ENCODE measurements at regions not wholly inside any gene's neighbourhood (a gene's known extent, or its start where the extent isn't known, plus 50 kb on each side); places are given as distances from the start of the nearest gene placed in this dataset.

GRCh38 chr14:71362920-71363584 is 455.8 kb downstream of the PCNX1 start:
- peaks cover 19% of the 10 kb centered on the region for H3K4me1 ChIP-seq (ENCODE audit: insufficient read depth, low read length)

GRCh38 chr14:71363946-71364925 is 457.0 kb downstream of the PCNX1 start:
- no peaks in the 10 kb centered on the region for H3K9me3 ChIP-seq (ENCODE audit: insufficient read depth, low read depth, low read length)
- no peak overlapping the region for H3K9ac ChIP-seq (ENCODE audit: low read depth, low read length)
- no peaks in the 10 kb centered on the region for H3K27me3 ChIP-seq (ENCODE audit: insufficient read depth, low read length)
- H3K4me3 ChIP-seq (ENCODE audit: low read length): no peak overlapping the region
- peaks cover 19% of the 10 kb centered on the region for H3K4me1 ChIP-seq (ENCODE audit: insufficient read depth, low read length)
- H3K27ac ChIP-seq (ENCODE audit: low read depth, low read length): no peak overlapping the region
- no peaks in the 10 kb centered on the region for H3K36me3 ChIP-seq (ENCODE audit: insufficient read depth, low read length)
- 94% methylated on average over 5 of the region's 8 CpGs for WGBS

More at GRCh38 chr14:71362920-71363584, 455.8 kb downstream of the PCNX1 start:
- H3K27ac ChIP-seq (ENCODE audit: low read depth, low read length): no peak overlapping the region
- no peaks in the 10 kb centered on the region for H3K27me3 ChIP-seq (ENCODE audit: insufficient read depth, low read length)
- H3K36me3 ChIP-seq (ENCODE audit: insufficient read depth, low read length): no peaks in the 10 kb centered on the region
- WGBS: 100% methylated on average over 2 of the region's 3 CpGs
- no peak overlapping the region for H3K4me3 ChIP-seq (ENCODE audit: low read length)
- no peaks in the 10 kb centered on the region for H3K9me3 ChIP-seq (ENCODE audit: insufficient read depth, low read depth, low read length)
- no peak overlapping the region for H3K9ac ChIP-seq (ENCODE audit: low read depth, low read length)

DNA sequence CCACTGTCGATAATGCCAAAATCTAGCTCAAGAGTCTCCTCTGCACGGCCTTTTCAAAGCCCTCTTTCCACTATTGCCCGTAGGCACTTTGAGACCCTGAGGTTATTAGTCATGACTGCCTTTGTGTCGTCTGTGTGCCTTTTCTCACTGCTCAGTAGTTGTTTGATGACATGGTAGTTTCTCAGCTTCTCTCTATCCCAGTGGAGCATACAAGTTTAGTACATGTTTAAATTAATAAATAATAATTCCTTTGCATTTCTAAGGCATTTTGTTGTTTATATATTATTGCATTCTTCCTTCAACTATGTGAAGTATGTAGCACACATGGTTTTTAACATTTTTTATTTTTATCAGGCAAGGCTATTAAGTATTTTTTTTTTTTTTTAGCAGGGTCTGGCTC is 458.1 kb downstream of the PCNX1 start:
- no peaks in the 10 kb centered on the region for H3K9me3 ChIP-seq (ENCODE audit: insufficient read depth, low read depth, low read length)
- no peaks in the 10 kb centered on the region for H3K27me3 ChIP-seq (ENCODE audit: insufficient read depth, low read length)
- no peaks in the 10 kb centered on the region for H3K36me3 ChIP-seq (ENCODE audit: insufficient read depth, low read length)
- no peak overlapping the region for H3K4me3 ChIP-seq (ENCODE audit: low read length)
- peaks cover 19% of the 10 kb centered on the region for H3K4me1 ChIP-seq (ENCODE audit: insufficient read depth, low read length)
- WGBS: 90% methylated on average over 4 of the region's 4 CpGs
- H3K27ac ChIP-seq (ENCODE audit: low read depth, low read length): no peak overlapping the region
- H3K9ac ChIP-seq (ENCODE audit: low read depth, low read length): no peak overlapping the region

DNA sequence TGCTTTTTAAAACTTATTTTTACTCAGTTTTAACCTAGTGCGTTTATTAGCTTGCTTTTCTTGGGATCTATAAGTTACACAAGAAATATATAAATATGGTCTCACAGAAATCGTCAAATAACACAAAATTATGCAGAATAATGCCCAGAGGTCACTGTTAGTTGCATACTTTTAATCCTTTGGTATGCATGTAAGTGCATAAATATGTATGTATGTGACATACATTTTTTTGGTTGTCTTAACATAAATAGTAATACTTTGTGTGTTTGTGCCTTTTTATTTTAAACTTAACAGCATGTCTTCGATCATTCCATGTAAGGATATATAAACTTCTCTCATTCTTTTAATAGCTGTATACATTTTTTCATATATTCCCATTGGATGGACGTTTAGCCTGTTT is 459.6 kb downstream of the PCNX1 start:
- WGBS: 93% methylated on average over 3 of the region's 4 CpGs
- Histone ChIP-seq H3K9me3 (ENCODE audit: insufficient read depth, low read depth, low read length) (no peaks in the 10 kb centered on the region), H3K9ac (ENCODE audit: low read depth, low read length) (no peak overlapping the region), H3K27ac (ENCODE audit: low read depth, low read length) (no peak overlapping the region), H3K4me3 (ENCODE audit: low read length) (no peak overlapping the region), H3K27me3 (ENCODE audit: insufficient read depth, low read length) (no peaks in the 10 kb centered on the region), H3K4me1 (ENCODE audit: insufficient read depth, low read length) (peaks cover 17% of the 10 kb centered on the region), H3K36me3 (ENCODE audit: insufficient read depth, low read length) (no peaks in the 10 kb centered on the region)

DNA sequence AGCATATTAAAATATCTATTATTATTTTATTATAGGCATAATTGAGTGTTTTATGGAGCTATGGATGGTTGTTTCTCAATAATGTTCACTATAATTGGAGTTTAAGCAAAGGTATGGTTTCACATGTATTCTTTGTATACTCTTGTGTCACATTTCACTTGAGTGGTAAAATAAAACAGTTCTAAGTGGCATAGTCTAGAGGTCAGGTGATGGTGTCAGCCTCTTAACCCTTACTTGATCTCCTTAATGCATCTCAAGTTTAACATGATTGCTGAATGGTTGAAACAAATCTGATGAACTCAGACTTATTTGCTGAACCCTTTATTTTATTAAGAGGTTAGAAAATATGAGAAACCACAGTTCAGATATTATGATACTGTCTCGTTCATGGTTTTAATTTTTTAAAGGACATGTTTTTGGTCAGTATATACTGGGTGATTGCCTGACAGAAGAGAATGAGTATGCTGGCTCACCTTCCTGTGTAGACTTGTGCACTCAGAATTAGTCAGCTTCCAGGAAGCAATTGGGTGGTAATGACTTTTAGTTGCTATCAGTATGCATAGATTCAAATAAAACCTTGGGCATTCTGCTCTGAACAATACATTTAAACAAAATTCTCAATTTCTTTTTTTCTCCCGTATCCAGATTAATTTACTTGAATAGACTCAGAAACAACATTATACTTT is 464.6 kb downstream of the PCNX1 start:
- no peaks in the 10 kb centered on the region for H3K27me3 ChIP-seq (ENCODE audit: insufficient read depth, low read length)
- H3K27ac ChIP-seq (ENCODE audit: low read depth, low read length): no peak overlapping the region
- H3K9ac ChIP-seq (ENCODE audit: low read depth, low read length): no peak overlapping the region
- no peak overlapping the region for H3K4me3 ChIP-seq (ENCODE audit: low read length)
- peaks cover 3% of the 10 kb centered on the region; the same call in 1 of the 2 replicates for H3K36me3 ChIP-seq (ENCODE audit: insufficient read depth, low read length)
- H3K9me3 ChIP-seq (ENCODE audit: insufficient read depth, low read depth, low read length): peaks cover 16% of the 10 kb centered on the region
- 94% methylated on average over 2 of the region's 2 CpGs for WGBS
- H3K4me1 ChIP-seq (ENCODE audit: insufficient read depth, low read length): peaks cover 12% of the 10 kb centered on the region; the same call in 1 of the 2 replicates

- peaks cover 16% of the 10 kb centered on the region for H3K9me3 ChIP-seq (ENCODE audit: insufficient read depth, low read depth, low read length)
- peaks cover 3% of the 10 kb centered on the region; the same call in 1 of the 2 replicates for H3K36me3 ChIP-seq (ENCODE audit: insufficient read depth, low read length)
- no peak overlapping the region for H3K27ac ChIP-seq (ENCODE audit: low read depth, low read length)
- no peaks in the 10 kb centered on the region for H3K27me3 ChIP-seq (ENCODE audit: insufficient read depth, low read length)
- H3K9ac ChIP-seq (ENCODE audit: low read depth, low read length): no peak overlapping the region
- no peak overlapping the region for H3K4me3 ChIP-seq (ENCODE audit: low read length)
- WGBS: 87% methylated on average over 3 of the region's 4 CpGs
- H3K4me1 ChIP-seq (ENCODE audit: insufficient read depth, low read length): peaks cover 12% of the 10 kb centered on the region; the same call in 1 of the 2 replicates
Measured at GRCh38 chr14:71372411-71372838, 465.2 kb downstream of the PCNX1 start.

DNA sequence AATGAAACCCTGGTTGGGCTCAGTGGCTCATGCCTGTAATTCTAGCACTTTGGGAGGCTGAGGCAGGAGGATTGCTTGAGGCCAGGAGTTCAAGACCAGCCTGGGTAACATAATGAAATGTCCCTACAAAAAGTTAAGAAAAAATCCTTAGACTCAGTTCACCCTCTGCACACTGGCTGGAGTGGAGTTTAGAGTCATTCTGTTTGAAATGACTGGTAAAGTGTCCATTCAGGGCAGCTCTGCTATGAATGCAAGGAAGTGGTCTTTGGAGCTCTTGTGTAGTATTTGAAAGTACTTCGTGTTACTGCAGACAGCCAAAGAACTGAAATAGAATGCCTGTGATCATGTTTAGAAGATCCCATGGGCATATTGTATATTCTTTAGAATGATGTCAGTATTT is 466.5 kb downstream of the PCNX1 start:
- peaks cover 3% of the 10 kb centered on the region; the same call in 1 of the 2 replicates for H3K36me3 ChIP-seq (ENCODE audit: insufficient read depth, low read length)
- H3K27me3 ChIP-seq (ENCODE audit: insufficient read depth, low read length): no peaks in the 10 kb centered on the region
- 85% methylated on average over 1 of the region's 1 CpG for WGBS
- H3K4me3 ChIP-seq (ENCODE audit: low read length): no peak overlapping the region
- peaks cover 20% of the 10 kb centered on the region for H3K9me3 ChIP-seq (ENCODE audit: insufficient read depth, low read depth, low read length)
- no peak overlapping the region for H3K27ac ChIP-seq (ENCODE audit: low read depth, low read length)
- no peak overlapping the region for H3K9ac ChIP-seq (ENCODE audit: low read depth, low read length)
- H3K4me1 ChIP-seq (ENCODE audit: insufficient read depth, low read length): peaks cover 12% of the 10 kb centered on the region; the same call in 1 of the 2 replicates

DNA sequence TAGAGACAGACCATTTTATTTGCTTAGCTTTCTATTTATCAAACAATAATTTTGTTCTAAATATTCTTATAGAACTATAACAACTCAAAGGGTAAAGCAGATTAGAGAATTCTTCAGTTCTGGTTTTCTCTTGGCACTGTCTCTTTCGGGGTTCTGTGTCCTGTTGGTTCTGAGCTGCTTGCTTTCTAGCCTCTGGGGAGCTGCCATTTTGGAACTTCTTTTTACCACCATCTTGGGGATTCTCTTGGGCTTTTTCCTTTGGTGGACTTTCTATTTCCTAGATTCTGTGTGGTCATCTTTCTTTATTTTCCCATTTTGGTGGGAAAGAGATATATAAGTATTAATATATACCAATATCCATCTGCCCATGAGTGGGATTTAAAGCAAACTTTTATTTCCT is 467.7 kb downstream of the PCNX1 start:
- Histone ChIP-seq H3K27me3 (ENCODE audit: insufficient read depth, low read length) (no peaks in the 10 kb centered on the region), H3K9me3 (ENCODE audit: insufficient read depth, low read depth, low read length) (peaks cover 20% of the 10 kb centered on the region), H3K27ac (ENCODE audit: low read depth, low read length) (no peak overlapping the region), H3K36me3 (ENCODE audit: insufficient read depth, low read length) (peaks cover 3% of the 10 kb centered on the region; the same call in 1 of the 2 replicates), H3K9ac (ENCODE audit: low read depth, low read length) (no peak overlapping the region), H3K4me3 (ENCODE audit: low read length) (no peak overlapping the region), H3K4me1 (ENCODE audit: insufficient read depth, low read length) (peaks cover 12% of the 10 kb centered on the region; the same call in 1 of the 2 replicates)
- 97% methylated on average over 1 of the region's 1 CpG for WGBS

- 97% methylated on average over 28 of the region's 28 CpGs for WGBS
- H3K9me3 ChIP-seq (ENCODE audit: insufficient read depth, low read depth, low read length): peaks cover 20% of the 10 kb centered on the region
Measured at GRCh38 chr14:71377099-71377498, 469.8 kb downstream of the PCNX1 start.

DNA sequence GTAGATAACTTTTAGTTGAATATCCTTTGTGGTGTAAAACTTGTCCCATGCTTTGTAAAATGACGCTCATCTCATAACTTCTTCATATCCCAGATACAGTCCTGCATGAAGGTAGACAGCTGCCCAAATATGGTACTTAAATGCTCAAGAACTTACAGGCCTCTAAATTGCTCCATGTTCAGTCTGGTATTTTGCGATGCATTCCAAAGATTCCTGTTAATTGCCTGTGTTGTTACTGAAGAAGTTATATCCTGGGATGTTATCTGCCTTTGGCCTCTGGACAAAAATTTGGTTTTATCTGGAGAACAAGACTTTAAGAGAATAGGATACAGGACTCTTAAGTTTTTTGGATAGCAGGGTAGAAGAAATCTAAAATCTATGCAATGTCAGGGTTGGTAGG is 473.0 kb downstream of the PCNX1 start:
- Histone ChIP-seq H3K4me3 (ENCODE audit: low read length) (no peak overlapping the region), H3K9me3 (ENCODE audit: insufficient read depth, low read depth, low read length) (peaks cover 15% of the 10 kb centered on the region), H3K27me3 (ENCODE audit: insufficient read depth, low read length) (no peaks in the 10 kb centered on the region), H3K36me3 (ENCODE audit: insufficient read depth, low read length) (peaks cover 3% of the 10 kb centered on the region; the same call in 1 of the 2 replicates), H3K9ac (ENCODE audit: low read depth, low read length) (no peak overlapping the region), H3K27ac (ENCODE audit: low read depth, low read length) (no peak overlapping the region; the same call in 1 of the 2 replicates), H3K4me1 (ENCODE audit: insufficient read depth, low read length) (peaks cover 7% of the 10 kb centered on the region)
- 87% methylated on average over 2 of the region's 2 CpGs for WGBS

More at GRCh38 chr14:71377099-71377498, 469.8 kb downstream of the PCNX1 start:
- Histone ChIP-seq H3K36me3 (ENCODE audit: insufficient read depth, low read length) (peaks cover 3% of the 10 kb centered on the region; the same call in 1 of the 2 replicates), H3K4me3 (ENCODE audit: low read length) (no peak overlapping the region), H3K9ac (ENCODE audit: low read depth, low read length) (no peak overlapping the region), H3K4me1 (ENCODE audit: insufficient read depth, low read length) (peaks cover 13% of the 10 kb centered on the region), H3K27me3 (ENCODE audit: insufficient read depth, low read length) (no peaks in the 10 kb centered on the region), H3K27ac (ENCODE audit: low read depth, low read length) (no peak overlapping the region)
